ENCODE measurements at regions not wholly inside any gene's neighbourhood (a gene's known extent, or its start where the extent isn't known, plus 50 kb on each side); places are given as distances from the start of the nearest gene placed in this dataset.

- no peak overlapping the region for H3K27ac ChIP-seq (ENCODE audit: insufficient read depth, low read depth, low read length)
- DNase-seq (ENCODE audit: low read depth, low spot score) (no peak), FAIRE-seq (no peak)
- H3K4me2 ChIP-seq (ENCODE audit: insufficient read depth, low read length) = no peak overlapping the region
- ChIA-PET CTCF (interaction anchor here (0.7 to 0.9 kb wide), 2 partner anchors 42 to 278 kb away, joined by 3 read pairs; no protein-coding TSS in a partner anchor), POLR2A (no interaction called here)
- H3K9ac ChIP-seq (replicated peaks; ENCODE audit: extremely low read depth, insufficient read depth, low read length) = no peak overlapping the region
- no peaks in the 10 kb centered on the region for H3K9me1 ChIP-seq (replicated peaks; ENCODE audit: control insufficient read depth, extremely low read depth, insufficient read depth, low read length)
- peaks cover 0 to 8% of the 10 kb centered on the region in 2 experiments for H3K27me3 ChIP-seq (ENCODE audit: control insufficient read depth in 2 of 2, insufficient read depth in 2 of 2, low read length in 2 of 2)
- no peaks in the 10 kb centered on the region for H3K9me3 ChIP-seq (replicated peaks; ENCODE audit: control insufficient read depth, insufficient read depth, low read length)
- dilution Hi-C loops (cut with MboI; ENCODE audit: extremely low pct_ligation_motif_present, low sequenced_read_pairs) = no loop called here
- BruUV-seq (replicated peaks) = no TSS peak
- no peak overlapping the region for H2AFZ ChIP-seq (ENCODE audit: low read depth, low read length)
- TF ChIP-seq, protein P1, sequence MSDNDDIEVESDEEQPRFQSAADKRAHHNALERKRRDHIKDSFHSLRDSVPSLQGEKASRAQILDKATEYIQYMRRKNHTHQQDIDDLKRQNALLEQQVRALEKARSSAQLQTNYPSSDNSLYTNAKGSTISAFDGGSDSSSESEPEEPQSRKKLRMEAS (IDR thresholded peaks at IDR 0.05; ENCODE audit: insufficient read depth, insufficient read length) = no peak
- TF ChIP-seq MYC (IDR thresholded peaks at IDR 0.05; ENCODE audit: low read depth, low read length) (no peak), CTCF (IDR thresholded peaks at IDR 0.05; ENCODE audit: extremely low read depth in 1 of 2, insufficient read depth in 1 of 2, low read depth in 1 of 2, low read length in 2 of 2) (no peak), FOS (IDR thresholded peaks at IDR 0.05; ENCODE audit: borderline replicate concordance, insufficient read depth, low read length) (no peak), POLR2A (IDR thresholded peaks at IDR 0.05; ENCODE audit: low read depth, low read length) (no peak), POLR2AphosphoS5 (IDR thresholded peaks at IDR 0.05; ENCODE audit: insufficient read depth, low read depth, low read length) (no peak), JUN (IDR thresholded peaks at IDR 0.05; ENCODE audit: borderline replicate concordance, insufficient read depth, insufficient read length, low read depth) (no peak), EZH2 (IDR thresholded peaks at IDR 0.05; ENCODE audit: borderline replicate concordance, low read depth, low read length, severe bottlenecking) (no peak), GATA2 (IDR thresholded peaks at IDR 0.05; ENCODE audit: insufficient read depth, insufficient read length, low read depth, low read length) (no peak)
- no peaks in the 10 kb centered on the region for H3K36me3 ChIP-seq (ENCODE audit: control insufficient read depth in 2 of 2, extremely low read depth in 1 of 2, insufficient read depth in 2 of 2, low read length in 2 of 2)
- no peaks in the 10 kb centered on the region for H3K79me2 ChIP-seq (ENCODE audit: control insufficient read depth, insufficient read depth, low read length)
- H4K20me1 ChIP-seq (replicated peaks; ENCODE audit: control insufficient read depth, extremely low read depth, insufficient read depth, low read length) = no peaks in the 10 kb centered on the region
- no peak overlapping the region for H3K4me3 ChIP-seq (replicated peaks in 1 of 3; ENCODE audit: insufficient read depth in 1 of 3, low read depth in 1 of 3, low read length in 3 of 3)
- intact Hi-C loops (cut with micrococcal nuclease) = no loop called here
- no peaks in the 10 kb centered on the region for H3K4me1 ChIP-seq (ENCODE audit: control insufficient read depth, extremely low read depth, insufficient read depth, low read length)
Observed at GRCh38 chr10:6364283-6364682, 161.6 kb downstream of the PFKFB3 start.

Measured in endothelial cell of umbilical vein (primary cell).